ENCODE measurements at regions not wholly inside any gene's neighbourhood (a gene's known extent, or its start where the extent isn't known, plus 50 kb on each side); places are given as distances from the start of the nearest gene placed in this dataset.
A peak's percentile ranks its signal among the peaks of the same experiment; 100 is the strongest.
"Not testable (repeated sequence)": the region's sequence is repeated elsewhere in the genome, so short reads cannot be mapped to it uniquely, and the experiment has no call there.

DNA sequence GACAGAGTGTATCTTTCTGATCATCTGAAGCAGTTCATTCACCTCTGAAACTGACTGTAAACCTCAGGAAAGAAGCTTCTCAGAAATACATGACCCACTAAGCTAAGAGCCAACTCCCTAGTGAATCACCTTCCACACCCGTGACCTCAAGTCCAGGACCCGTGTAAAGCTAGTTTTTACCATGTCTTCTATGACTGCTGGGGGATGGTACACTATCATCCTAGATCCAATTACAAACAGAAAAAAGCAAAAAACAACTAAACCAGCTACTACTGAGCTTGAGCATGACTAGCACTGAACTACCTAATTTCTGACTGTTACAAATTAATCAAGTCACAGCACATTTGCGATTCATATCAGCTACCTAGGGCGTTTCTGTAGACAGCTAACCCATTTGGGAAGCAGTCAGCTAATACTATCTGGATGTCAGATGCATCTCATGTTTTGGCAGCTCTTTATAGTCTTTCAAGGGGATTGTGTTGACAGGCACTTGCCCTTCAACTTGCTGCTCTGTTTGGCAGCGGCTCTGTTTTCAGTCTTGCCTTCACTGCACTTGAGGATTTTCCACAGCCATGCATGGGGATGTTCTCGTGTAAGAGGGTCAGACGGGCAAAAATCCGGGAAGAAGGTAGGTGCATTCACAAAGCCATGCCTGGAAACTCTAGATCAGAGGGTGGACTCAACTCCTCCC is 350.3 kb downstream of the ANAPC1 start:
- H3K27me3 Mint-ChIP-seq; DNase-seq; H3K9me3 ChIP-seq (ENCODE audit: control insufficient read depth in 2 of 3, low read length in 3 of 3); H3K36me3 ChIP-seq (ENCODE audit: control insufficient read depth in 2 of 3, insufficient read depth in 3 of 3, low read length in 3 of 3); intact Hi-C loops (cut with micrococcal nuclease); H3K4me1 ChIP-seq (ENCODE audit: control insufficient read depth in 2 of 2, insufficient read depth in 2 of 2, low read length in 2 of 2); H3K4me3 ChIP-seq (ENCODE audit: low read length); CTCF ChIA-PET; H3K27me3 ChIP-seq (ENCODE audit: control insufficient read depth in 2 of 2, insufficient read depth in 2 of 2, low read length in 2 of 2); POLR2A ChIA-PET; H3K27ac ChIP-seq (ENCODE audit: low read depth, low read length); H3K9me3 Mint-ChIP-seq: not testable (repeated sequence)
- peaks cover 0 to 18% (median 0%) of the 10 kb centered on the region in 5 donors for H3K36me3 Mint-ChIP-seq
- peak overlapping the region in 1 of 9 donors; percentile 96 for H3K27ac Mint-ChIP-seq
- H3K4me1 Mint-ChIP-seq: peaks cover 0 to 37% (median 3%) of the 10 kb centered on the region in 7 donors
- ATAC-seq: peak; percentile 48
- peak overlapping the region in 1 of 10 donors; percentile 82 for H3K4me3 Mint-ChIP-seq

DNA sequence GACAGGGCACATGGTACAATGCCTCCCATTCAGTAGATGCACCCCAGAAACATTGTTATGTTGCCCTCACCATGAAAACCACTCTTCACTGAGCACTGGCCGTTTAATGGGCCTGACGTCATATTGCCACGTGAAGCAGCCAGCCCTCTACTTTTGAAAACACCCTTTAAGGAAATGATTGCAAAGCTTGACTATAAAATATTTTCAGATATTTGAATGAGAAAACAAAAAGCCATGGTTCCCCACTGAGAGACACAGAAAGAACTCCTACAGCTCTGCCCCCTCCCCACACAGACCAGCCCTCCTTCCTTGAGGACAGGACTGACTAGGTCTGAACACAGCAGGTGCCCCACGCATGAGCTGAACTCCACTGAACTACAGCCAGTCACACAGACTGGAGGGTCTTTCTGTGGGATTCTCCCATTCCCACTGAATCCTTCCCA is 349.1 kb downstream of the ANAPC1 start:
- CTCF ChIA-PET: interaction anchor here (0.9 kb wide), 1 partner anchor 167 kb away, joined by 4 read pairs; no protein-coding TSS in a partner anchor
- Histone ChIP-seq H3K27me3 (ENCODE audit: control insufficient read depth in 2 of 2, insufficient read depth in 2 of 2, low read length in 2 of 2) (no peaks in the 10 kb centered on the region), H3K36me3 (ENCODE audit: control insufficient read depth in 2 of 3, insufficient read depth in 3 of 3, low read length in 3 of 3) (no peaks in the 10 kb centered on the region), H3K4me3 (ENCODE audit: low read length) (no peak overlapping the region), H3K27ac (ENCODE audit: low read depth, low read length) (no peak overlapping the region), H3K4me1 (ENCODE audit: control insufficient read depth in 2 of 2, insufficient read depth in 2 of 2, low read length in 2 of 2) (peaks cover 0 to 6% of the 10 kb centered on the region in 2 donors), H3K9me3 (ENCODE audit: control insufficient read depth in 2 of 3, low read length in 3 of 3) (no peaks in the 10 kb centered on the region)
- peaks cover 0 to 3% (median 0%) of the 10 kb centered on the region in 11 donors for H3K9me3 Mint-ChIP-seq
- POLR2A ChIA-PET: no interaction called here
- intact Hi-C loops (cut with micrococcal nuclease): no loop called here
- H3K4me1 Mint-ChIP-seq: peaks cover 0 to 37% (median 3%) of the 10 kb centered on the region in 7 donors
- ATAC-seq (peak; percentile 22), DNase-seq (no peak)
- H3K27ac Mint-ChIP-seq: peak overlapping the region in 1 of 9 donors; percentile 85
- H3K4me3 Mint-ChIP-seq: peak overlapping the region in 3 of 10 donors; percentile 6 to 66 (median 42)
- peaks cover 0 to 7% (median 0%) of the 10 kb centered on the region in 5 donors for H3K27me3 Mint-ChIP-seq
- H3K36me3 Mint-ChIP-seq: peaks cover 0 to 18% (median 0%) of the 10 kb centered on the region in 5 donors

DNA sequence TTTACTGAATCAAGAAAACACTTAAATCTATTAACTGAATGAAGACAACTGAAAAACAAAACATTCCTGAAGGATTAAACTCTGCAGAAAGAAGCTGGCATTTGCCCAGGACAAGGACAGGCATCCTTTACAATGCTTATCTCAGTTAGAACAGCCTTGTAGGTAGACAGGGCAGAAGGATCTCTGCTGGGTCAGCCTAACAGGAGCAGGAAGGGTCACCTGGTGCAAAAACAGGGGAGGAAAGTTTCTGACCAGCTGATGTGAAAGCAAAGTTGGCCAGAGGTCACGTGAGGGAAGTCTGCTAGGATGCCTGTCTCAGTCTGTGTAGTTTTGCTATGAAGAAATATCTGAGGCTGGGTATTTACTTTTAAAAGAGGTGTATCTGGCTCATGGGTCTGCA is 348.6 kb downstream of the ANAPC1 start:
- no peaks in the 10 kb centered on the region for H3K36me3 ChIP-seq (ENCODE audit: control insufficient read depth in 2 of 3, insufficient read depth in 3 of 3, low read length in 3 of 3)
- H3K4me3 ChIP-seq (ENCODE audit: low read length): no peak overlapping the region
- ATAC-seq (no peak), DNase-seq (no peak)
- H3K9me3 ChIP-seq (ENCODE audit: control insufficient read depth in 2 of 3, low read length in 3 of 3): no peaks in the 10 kb centered on the region
- Mint-ChIP-seq H3K27ac (peak overlapping the region in 1 of 9 donors; percentile 85), H3K4me1 (peaks cover 0 to 37% (median 3%) of the 10 kb centered on the region in 7 donors), H3K4me3 (peak overlapping the region in 1 of 10 donors; percentile 66), H3K9me3 (peaks cover 0 to 3% (median 0%) of the 10 kb centered on the region in 11 donors), H3K36me3 (peaks cover 0 to 18% (median 0%) of the 10 kb centered on the region in 5 donors), H3K27me3 (peaks cover 0 to 7% (median 0%) of the 10 kb centered on the region in 5 donors)
- POLR2A ChIA-PET: no interaction called here
- H3K27ac ChIP-seq (ENCODE audit: low read depth, low read length): no peak overlapping the region
- H3K4me1 ChIP-seq (ENCODE audit: control insufficient read depth in 2 of 2, insufficient read depth in 2 of 2, low read length in 2 of 2): peaks cover 0 to 6% of the 10 kb centered on the region in 2 donors
- CTCF ChIA-PET: interaction anchor here (0.9 kb wide), 1 partner anchor 166 kb away, joined by 4 read pairs; no protein-coding TSS in a partner anchor
- H3K27me3 ChIP-seq (ENCODE audit: control insufficient read depth in 2 of 2, insufficient read depth in 2 of 2, low read length in 2 of 2): no peaks in the 10 kb centered on the region
- intact Hi-C loops (cut with micrococcal nuclease): no loop called here

DNA sequence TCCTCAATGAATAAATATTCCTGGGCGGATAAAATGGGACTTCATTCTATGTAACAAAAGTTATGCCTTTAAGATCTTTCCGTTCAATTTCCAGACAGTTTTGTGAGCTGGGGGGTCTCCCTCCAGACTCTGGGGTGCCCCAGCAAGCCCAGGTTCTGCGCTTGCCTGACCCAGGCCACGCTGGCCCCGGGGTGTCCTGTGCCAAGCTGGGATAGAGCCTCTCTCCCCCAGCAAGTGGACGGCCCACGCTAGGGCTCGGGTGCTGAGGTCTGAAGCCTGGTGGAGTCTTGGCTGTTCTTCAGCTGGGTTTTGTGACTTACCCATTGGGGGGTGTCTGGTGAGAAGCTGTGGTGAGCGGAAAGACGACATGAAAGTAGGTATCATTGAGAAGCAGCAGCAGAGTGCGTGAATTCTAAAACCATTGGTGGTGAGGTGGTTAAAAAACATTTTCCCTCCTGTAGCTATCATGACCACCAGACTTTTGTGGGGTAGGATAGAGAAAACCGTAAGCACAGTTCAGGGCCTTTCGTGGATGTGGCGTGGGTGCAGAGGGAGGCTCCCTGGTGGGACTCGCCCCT is 346.8 kb downstream of the ANAPC1 start:
- Mint-ChIP-seq H3K27me3 (peaks cover 0 to 7% (median 0%) of the 10 kb centered on the region in 5 donors), H3K36me3 (peaks cover 0 to 18% (median 0%) of the 10 kb centered on the region in 5 donors), H3K4me1 (peaks cover 0 to 39% (median 3%) of the 10 kb centered on the region in 7 donors), H3K9me3 (peaks cover 0 to 3% (median 0%) of the 10 kb centered on the region in 11 donors), H3K27ac (peak overlapping the region in 1 of 9 donors; percentile 54), H3K4me3 (no peak overlapping the region)
- CTCF ChIA-PET: no interaction called here
- ATAC-seq (no peak), DNase-seq (no peak)
- H3K27me3 ChIP-seq (ENCODE audit: control insufficient read depth in 2 of 2, insufficient read depth in 2 of 2, low read length in 2 of 2): no peaks in the 10 kb centered on the region
- no peak overlapping the region for H3K4me3 ChIP-seq (ENCODE audit: low read length)
- peaks cover 0 to 6% of the 10 kb centered on the region in 2 donors for H3K4me1 ChIP-seq (ENCODE audit: control insufficient read depth in 2 of 2, insufficient read depth in 2 of 2, low read length in 2 of 2)
- intact Hi-C loops (cut with micrococcal nuclease): no loop called here
- no peaks in the 10 kb centered on the region for H3K9me3 ChIP-seq (ENCODE audit: control insufficient read depth in 2 of 3, low read length in 3 of 3)
- POLR2A ChIA-PET: no interaction called here
- H3K36me3 ChIP-seq (ENCODE audit: control insufficient read depth in 2 of 3, insufficient read depth in 3 of 3, low read length in 3 of 3): no peaks in the 10 kb centered on the region
- H3K27ac ChIP-seq (ENCODE audit: low read depth, low read length): no peak overlapping the region

DNA sequence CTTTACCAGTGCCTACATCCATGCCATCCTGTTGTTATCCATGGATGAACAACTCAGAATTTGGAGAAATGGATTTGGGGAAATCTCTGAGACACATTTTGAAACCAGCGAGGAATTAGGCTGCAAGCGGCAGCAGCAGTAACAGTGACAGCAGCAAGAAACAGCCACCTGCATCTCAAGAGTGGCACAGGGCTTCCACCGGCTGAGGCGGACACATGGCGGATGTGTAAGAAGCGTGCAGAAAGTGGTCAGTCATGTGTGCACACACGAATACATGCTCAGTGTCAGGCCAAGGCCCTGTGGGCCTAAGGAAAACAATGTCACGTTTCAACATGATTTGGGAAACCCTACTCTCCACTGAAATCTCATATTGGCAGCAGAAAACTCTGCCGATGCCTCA is 344.0 kb downstream of the ANAPC1 start:
- not testable (repeated sequence) for ATAC-seq

DNA sequence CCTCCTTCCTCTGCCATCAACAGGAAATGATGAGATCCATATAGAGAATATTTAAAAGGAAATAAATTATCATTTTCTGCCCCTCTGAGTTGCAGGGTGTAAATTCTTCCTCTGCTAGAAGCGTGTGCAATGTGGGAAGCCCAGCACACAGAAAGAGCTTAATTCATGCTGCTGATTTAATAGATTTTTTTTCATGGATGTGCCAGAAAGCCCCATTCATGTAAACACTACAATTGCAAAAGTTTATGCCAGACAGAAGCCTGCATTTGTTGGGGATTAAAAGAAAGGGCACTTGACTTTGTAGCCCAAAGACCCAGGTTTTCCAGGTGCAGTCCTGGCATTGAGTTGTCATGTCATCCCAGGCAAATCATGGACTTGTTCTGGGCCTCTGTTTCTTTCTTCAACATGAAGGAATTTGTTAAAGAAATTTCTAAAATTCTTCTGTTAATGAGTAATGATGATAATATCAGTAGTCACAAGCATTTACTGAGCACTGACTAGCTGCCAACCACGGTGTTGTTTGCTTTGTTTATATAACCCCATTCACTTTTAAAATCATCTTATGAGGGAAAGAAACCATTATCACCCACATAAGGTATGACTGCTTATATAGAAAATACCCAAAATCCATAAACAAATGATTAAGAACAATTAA is 341.7 kb downstream of the ANAPC1 start:
- H3K27me3 Mint-ChIP-seq; intact Hi-C loops (cut with micrococcal nuclease); H3K27ac ChIP-seq (ENCODE audit: low read depth, low read length); H3K36me3 ChIP-seq (ENCODE audit: control insufficient read depth in 2 of 3, insufficient read depth in 3 of 3, low read length in 3 of 3); H3K4me3 Mint-ChIP-seq; H3K4me1 ChIP-seq (ENCODE audit: control insufficient read depth in 2 of 2, insufficient read depth in 2 of 2, low read length in 2 of 2); H3K36me3 Mint-ChIP-seq; H3K27me3 ChIP-seq (ENCODE audit: control insufficient read depth in 2 of 2, insufficient read depth in 2 of 2, low read length in 2 of 2); DNase-seq; ATAC-seq; H3K9me3 Mint-ChIP-seq; CTCF ChIA-PET; H3K9me3 ChIP-seq (ENCODE audit: control insufficient read depth in 2 of 3, low read length in 3 of 3); POLR2A ChIA-PET; H3K4me1 Mint-ChIP-seq; H3K4me3 ChIP-seq (ENCODE audit: low read length): not testable (repeated sequence)
- peak overlapping the region in 1 of 9 donors; percentile 52 for H3K27ac Mint-ChIP-seq

More for the DNA sequence above, 344.0 kb downstream of the ANAPC1 start:
- H3K4me1 ChIP-seq (ENCODE audit: control insufficient read depth in 2 of 2, insufficient read depth in 2 of 2, low read length in 2 of 2); H3K9me3 Mint-ChIP-seq; H3K27me3 ChIP-seq (ENCODE audit: control insufficient read depth in 2 of 2, insufficient read depth in 2 of 2, low read length in 2 of 2); H3K9me3 ChIP-seq (ENCODE audit: control insufficient read depth in 2 of 3, low read length in 3 of 3); DNase-seq; H3K27me3 Mint-ChIP-seq; H3K4me3 ChIP-seq (ENCODE audit: low read length); intact Hi-C loops (cut with micrococcal nuclease); CTCF ChIA-PET; POLR2A ChIA-PET; H3K4me3 Mint-ChIP-seq; H3K27ac ChIP-seq (ENCODE audit: low read depth, low read length); H3K27ac Mint-ChIP-seq; H3K36me3 ChIP-seq (ENCODE audit: control insufficient read depth in 2 of 3, insufficient read depth in 3 of 3, low read length in 3 of 3): not testable (repeated sequence)
- Mint-ChIP-seq H3K36me3 (peaks cover 0 to 21% (median 0%) of the 10 kb centered on the region in 5 donors), H3K4me1 (peaks cover 0 to 22% (median 0%) of the 10 kb centered on the region in 7 donors)
